SK-N-SH (cell line): ENCODE measurements at regions not wholly inside any gene's neighbourhood (a gene's known extent, or its start where the extent isn't known, plus 50 kb on each side); places are given as distances from the start of the nearest gene placed in this dataset.

ENCODE experiments used
- CTCF ChIA-PET: fragments of 300-600, 350-600 bp; formaldehyde crosslinking; extraction: SDS; loops from one replicate; lab custom pipeline; 2021; lab: Yijun Ruan, JAX
- POLR2A ChIA-PET: fragments of 350-600 bp; sonication (Branson Sonifier 250); formaldehyde crosslinking; extraction: SDS; loops from one replicate; lab custom pipeline; 2020; ENCODE audit warnings: antibody characterized with exemption, inconsistent platforms; lab: Yijun Ruan, JAX
- DNase-seq: peaks from one replicate; pipeline ENCODE4 v3.0.0; 2012
- H2AFZ ChIP-seq: fragments of 200-600 bp; sonication (generic); 2 replicates; pipeline ENCODE4 v1.8.1; 2016; ENCODE audit warnings: antibody characterized with exemption, mild to moderate bottlenecking, low read depth
- H3F3A ChIP-seq: fragments of 200-600 bp; sonication (generic); replicated peaks from 2 replicates; pipeline ENCODE3; 2016; ENCODE audit warnings: antibody characterized with exemption, mild to moderate bottlenecking; ENCODE audit not compliant: insufficient read depth
- H3K27ac ChIP-seq, 2 experiments: fragments of 200-500 bp in 1 of 2; fragments of 200-600 bp in 1 of 2; sonication (Bioruptor generic) in 1 of 2; sonication (generic), shearing (Covaris generic) in 1 of 2; 2 replicates each; pipeline versions ENCODE4 v1.5.1 to v1.6.1; 2014 to 2016; ENCODE audit warnings: low read depth in 2 of 2, inconsistent platforms in 1 of 2, low read length in 1 of 2, mild to moderate bottlenecking in 1 of 2, mixed read lengths in 1 of 2
- H3K27me3 ChIP-seq: fragments of 200-600 bp; sonication (generic), shearing (Covaris generic); 2 replicates; pipeline ENCODE4 v1.6.1; 2016; ENCODE audit warnings: mixed run types; ENCODE audit not compliant: insufficient read depth
- H3K36me3 ChIP-seq, 2 experiments: fragments of 200-500 bp in 1 of 2; fragments of 200-600 bp in 1 of 2; sonication (Bioruptor generic) in 1 of 2; sonication (generic) in 1 of 2; replicated peaks in 1 of 2; 2 replicates each; pipeline versions ENCODE3 to v1.5.1; 2014 to 2016; ENCODE audit warnings: low read length in 1 of 2, mild to moderate bottlenecking in 1 of 2; ENCODE audit not compliant: insufficient read depth in 2 of 2, control insufficient read depth in 1 of 2
- H3K4me1 ChIP-seq, 2 experiments: fragments of 200-500 bp in 1 of 2; fragments of 200-600 bp in 1 of 2; sonication (Bioruptor generic) in 1 of 2; sonication (generic), shearing (Covaris generic) in 1 of 2; 2 replicates each; pipeline versions ENCODE4 v1.5.1 to v1.6.1; 2014 to 2016; ENCODE audit warnings: low read depth in 1 of 2, low read length in 1 of 2, mixed run types in 1 of 2; ENCODE audit not compliant: insufficient read depth in 2 of 2, control insufficient read depth in 1 of 2
- H3K4me2 ChIP-seq: fragments of 200-600 bp; sonication (generic), shearing (Covaris generic); 2 replicates; pipeline ENCODE4 v1.6.1; 2017; ENCODE audit warnings: mixed run types
- H3K4me3 ChIP-seq, 2 experiments: fragments of 200-500 bp in 1 of 2; fragments of 200-600 bp in 1 of 2; sonication (Bioruptor generic) in 1 of 2; sonication (generic), shearing (Covaris generic) in 1 of 2; 2 replicates each; pipeline versions ENCODE4 v1.5.1 to v1.8.1; 2014 to 2016; ENCODE audit warnings: low read depth in 2 of 2, inconsistent platforms in 1 of 2, low read length in 1 of 2, mild to moderate bottlenecking in 1 of 2, mixed read lengths in 1 of 2, moderate library complexity in 1 of 2
- H3K79me2 ChIP-seq: fragments of 200-600 bp; sonication (generic); 2 replicates; pipeline ENCODE4 v1.8.1; 2017; ENCODE audit warnings: mild to moderate bottlenecking; ENCODE audit not compliant: insufficient read depth
- H3K9ac ChIP-seq: fragments of 200-600 bp; sonication (generic); 2 replicates; pipeline ENCODE4 v1.6.1; 2017; ENCODE audit warnings: mixed run types
- H3K9me2 ChIP-seq: fragments of 200-600 bp; sonication (generic); 2 replicates; pipeline ENCODE4 v1.6.1; 2017; ENCODE audit warnings: mixed run types
- H3K9me3 ChIP-seq: fragments of 200-600 bp; sonication (generic); 2 replicates; pipeline ENCODE4 v1.6.1; 2017; ENCODE audit warnings: mixed run types, mild to moderate bottlenecking, moderate library complexity
- H4K20me1 ChIP-seq: fragments of 200-600 bp; sonication (generic); 2 replicates; pipeline ENCODE4 v1.6.1; 2017; ENCODE audit warnings: mild to moderate bottlenecking, mixed run types; ENCODE audit not compliant: insufficient read depth
- CHD2 ChIP-seq: fragments of 150-350 bp; IDR thresholded peaks from 2 replicates; pipeline ENCODE4 v1.6.1; 2018; ENCODE audit warnings: low read length; ENCODE audit not compliant: partially characterized antibody
- EZH2phosphoT487 ChIP-seq: fragments of 200-600 bp; sonication (generic); IDR thresholded peaks from 2 replicates; pipeline ENCODE4 v1.6.1; 2017; ENCODE audit warnings: low read depth, mixed run types, mild to moderate bottlenecking, antibody characterized with exemption, moderate library complexity, borderline replicate concordance
- FOSL2 ChIP-seq: IDR thresholded peaks from 2 replicates; pipeline ENCODE4 v1.4.0; 2012; ENCODE audit warnings: low read depth, mild to moderate bottlenecking, moderate library complexity, borderline replicate concordance
- IRF3 ChIP-seq: fragments of 150-350 bp; IDR thresholded peaks from 2 replicates; pipeline ENCODE4 v1.6.1; 2016; ENCODE audit warnings: mild to moderate bottlenecking, low read depth, low read length
- RXRA ChIP-seq: IDR thresholded peaks from 2 replicates; pipeline ENCODE4 v1.4.0; 2012; ENCODE audit warnings: low read depth, mild to moderate bottlenecking, borderline replicate concordance
- USF2 ChIP-seq: fragments of 150-350 bp; IDR thresholded peaks from 2 replicates; pipeline ENCODE4 v1.6.1; 2017; ENCODE audit warnings: antibody characterized with exemption, low read length, low read depth, borderline replicate concordance
- YY1 ChIP-seq: IDR thresholded peaks from 2 replicates; pipeline ENCODE4 v1.4.0; 2012; ENCODE audit warnings: low read depth, mild to moderate bottlenecking
- ZBTB33 ChIP-seq: IDR thresholded peaks from 2 replicates; pipeline ENCODE4 v1.4.0; 2012; ENCODE audit warnings: low read depth, borderline replicate concordance
- WGBS: methylation state at CpG from one replicate; pipeline ENCODE4 v1.1.6; 2017; ENCODE audit warnings: low lambda C conversion rate; 5-methylcytosine and 5-hydroxymethylcytosine counted together

GRCh38 chr18:22521026-22521707 is 103.5 kb upstream of the CTAGE1 start:
- 16% methylated on average over 6 of the region's 6 CpGs for WGBS
- H3K4me2 ChIP-seq, result no peak overlapping the region
- no peaks in the 10 kb centered on the region for H3K36me3 ChIP-seq
- H3K27ac ChIP-seq, result no peak overlapping the region
- CTCF ChIA-PET, result no interaction called here
- 0 out of 2 replicates have a peak, but pooled peaks cover 2% of the 10 kb centered on the region for H3K9me2 ChIP-seq
- no peaks in the 10 kb centered on the region for H3K9me3 ChIP-seq
- no peaks in the 10 kb centered on the region for H3K4me1 ChIP-seq
- TF ChIP-seq EZH2phosphoT487 (no peak), CHD2 (no peak)
- TF ChIP-seq, all 33 proteins: peak for 0
- DNase-seq, result no peak
- Histone ChIP-seq H4K20me1 (no peaks in the 10 kb centered on the region), H3K9ac (no peak overlapping the region), H3K27me3 (peaks cover 34% of the 10 kb centered on the region; the same call in 1 of the 2 replicates), H2AFZ (no peak overlapping the region), H3K4me3 (no peak overlapping the region), H3F3A (no peaks in the 10 kb centered on the region), H3K79me2 (no peaks in the 10 kb centered on the region)
- POLR2A ChIA-PET, result no interaction called here

GRCh38 chr18:22523481-22523880 is 105.8 kb upstream of the CTAGE1 start:
- no peaks in the 10 kb centered on the region for H3K9me3 ChIP-seq
- no peak overlapping the region for H3K4me3 ChIP-seq
- no peaks in the 10 kb centered on the region for H3K79me2 ChIP-seq
- no peaks in the 10 kb centered on the region for H3K36me3 ChIP-seq
- no peak for DNase-seq
- CTCF ChIA-PET, result no interaction called here
- H2AFZ ChIP-seq, result no peak overlapping the region
- H3K4me1 ChIP-seq, result no peaks in the 10 kb centered on the region
- TF ChIP-seq FOSL2 (no peak), USF2 (no peak)
- TF ChIP-seq, all 33 proteins: peak for 0
- H3F3A ChIP-seq, result no peaks in the 10 kb centered on the region
- POLR2A ChIA-PET, result no interaction called here
- H3K4me2 ChIP-seq, result no peak overlapping the region
- H3K9ac ChIP-seq, result no peak overlapping the region
- peaks cover 47% of the 10 kb centered on the region; the same call in 1 of the 2 replicates for H3K27me3 ChIP-seq
- H3K27ac ChIP-seq, result no peak overlapping the region
- 6% methylated on average over 2 of the region's 2 CpGs for WGBS
- no peaks in the 10 kb centered on the region for H3K9me2 ChIP-seq
- H4K20me1 ChIP-seq, result no peaks in the 10 kb centered on the region

GRCh38 chr18:22524783-22525182 is 107.1 kb upstream of the CTAGE1 start:
- TF ChIP-seq YY1, result no peak
- TF ChIP-seq IRF3, result no peak
- TF ChIP-seq RXRA, result no peak
- no peak for TF ChIP-seq ZBTB33
- no peaks in the 10 kb centered on the region for H3K9me3 ChIP-seq
- no peak for DNase-seq
- ChIA-PET POLR2A (no interaction called here), CTCF (no interaction called here)
- H3K27me3 ChIP-seq, result peaks cover 54% of the 10 kb centered on the region; the same call in 1 of the 2 replicates
- no peak overlapping the region for H3K9ac ChIP-seq
- no peaks in the 10 kb centered on the region for H3F3A ChIP-seq
- 5% methylated on average over 6 of the region's 6 CpGs for WGBS
- H2AFZ ChIP-seq, result no peak overlapping the region
- no peaks in the 10 kb centered on the region for H3K4me1 ChIP-seq
- no peaks in the 10 kb centered on the region for H3K36me3 ChIP-seq
- no peak overlapping the region for H3K4me3 ChIP-seq
- no peak overlapping the region for H3K4me2 ChIP-seq
- no peak overlapping the region for H3K27ac ChIP-seq
- H3K9me2 ChIP-seq, result no peaks in the 10 kb centered on the region
- H4K20me1 ChIP-seq, result no peaks in the 10 kb centered on the region
- no peaks in the 10 kb centered on the region for H3K79me2 ChIP-seq
